IMR-90 (cell line): ENCODE measurements at regions not wholly inside any gene's neighbourhood (a gene's known extent, or its start where the extent isn't known, plus 50 kb on each side); places are given as distances from the start of the nearest gene placed in this dataset.

Experiments used
- ATAC-seq: fragments of 200-7000 bp; cut with Tn5 transposase; 2 replicates; pipeline ENCODE4 v1.9.1; 2020; ENCODE audit warnings: low read depth, mild to moderate bottlenecking, moderate library complexity
- BruUV-seq: library from RNA; stranded (reverse); fragments of 400-500 nt; replicated peaks from 2 replicates; lab custom pipeline; 2021; lab: Mats Ljungman, UMichigan
- CTCF ChIA-PET: fragments of 300-600 bp; formaldehyde crosslinking; extraction: SDS; loops from one replicate; lab custom pipeline; 2021; ENCODE audit warnings: antibody characterized with exemption; lab: Yijun Ruan, JAX
- POLR2A ChIA-PET: fragments of 300-600 bp; sonication (Branson Sonifier 250); formaldehyde crosslinking; loops from one replicate; lab custom pipeline; 2022; ENCODE audit warnings: antibody characterized with exemption; ENCODE audit not compliant: unreplicated experiment; lab: Charles Lee
- DNase-seq: peaks from one replicate; pipeline ENCODE4 v3.0.0; 2013
- H2AFZ ChIP-seq: replicated peaks from 2 replicates; pipeline ENCODE3; 2013; ENCODE audit warnings: low read length, mild to moderate bottlenecking; ENCODE audit not compliant: poor library complexity
- H2AK5ac ChIP-seq: 2 replicates; pipeline ENCODE4 v1.6.1; 2013; ENCODE audit warnings: low read depth, low read length, inconsistent platforms
- H2AK9ac ChIP-seq: replicated peaks from 2 replicates; pipeline ENCODE3; 2013; ENCODE audit warnings: mild to moderate bottlenecking, low read depth, low read length, moderate library complexity; ENCODE audit not compliant: poor library complexity
- H2BK120ac ChIP-seq: 2 replicates; pipeline ENCODE4 v1.6.1; 2013; ENCODE audit warnings: low read depth, low read length, inconsistent platforms
- H2BK15ac ChIP-seq: 3 replicates; pipeline ENCODE4 v1.6.1; 2013; ENCODE audit warnings: low read depth, low read length, inconsistent platforms
- H2BK20ac ChIP-seq: 2 replicates; pipeline ENCODE4 v1.6.1; 2013; ENCODE audit warnings: low read depth, mild to moderate bottlenecking, inconsistent platforms, low read length, moderate library complexity
- H2BK5ac ChIP-seq: 2 replicates; pipeline ENCODE4 v1.6.1; 2013; ENCODE audit warnings: mild to moderate bottlenecking, low read depth, low read length, inconsistent platforms; ENCODE audit not compliant: poor library complexity, severe bottlenecking
- H3K14ac ChIP-seq: replicated peaks from 2 replicates; pipeline ENCODE4 v1.6.1; 2013; ENCODE audit warnings: low read depth, low read length, inconsistent platforms
- H3K18ac ChIP-seq: 2 replicates; pipeline ENCODE4 v1.6.1; 2013; ENCODE audit warnings: low read depth, low read length, control low read depth
- H3K23ac ChIP-seq: 2 replicates; pipeline ENCODE4 v1.6.1; 2013; ENCODE audit warnings: low read depth, low read length, inconsistent platforms
- H3K27ac ChIP-seq: 2 replicates; pipeline ENCODE4 v1.5.1; 2013; ENCODE audit warnings: mild to moderate bottlenecking, control low read depth, low read length; ENCODE audit not compliant: insufficient read depth
- H3K27me3 ChIP-seq: 2 replicates; pipeline ENCODE4 v1.6.1; 2013; ENCODE audit warnings: low read length; ENCODE audit not compliant: control insufficient read depth, insufficient read depth
- H3K36me3 ChIP-seq: 2 replicates; pipeline ENCODE4 v1.6.1; 2013; ENCODE audit warnings: low read length, mixed read lengths; ENCODE audit not compliant: control insufficient read depth, insufficient read depth
- H3K4ac ChIP-seq: 2 replicates; pipeline ENCODE4 v1.6.1; 2013; ENCODE audit warnings: low read depth, low read length, inconsistent platforms
- H3K4me1 ChIP-seq: 2 replicates; pipeline ENCODE4 v1.6.1; 2013; ENCODE audit warnings: low read length, mixed read lengths; ENCODE audit not compliant: control insufficient read depth, insufficient read depth
- H3K4me2 ChIP-seq: 2 replicates; pipeline ENCODE4 v1.6.1; 2013; ENCODE audit warnings: low read depth, mild to moderate bottlenecking, control low read depth, low read length, moderate library complexity
- H3K4me3 ChIP-seq: 2 replicates; pipeline ENCODE4 v1.5.1; 2013; ENCODE audit warnings: low read depth, mild to moderate bottlenecking, control low read depth, low read length, moderate library complexity; ENCODE audit not compliant: insufficient read depth
- H3K56ac ChIP-seq: 2 replicates; pipeline ENCODE4 v1.6.1; 2013; ENCODE audit warnings: low read length, inconsistent platforms; ENCODE audit not compliant: insufficient read depth; ENCODE audit errors: extremely low read depth
- H3K79me1 ChIP-seq, 2 experiments: 2 replicates each; pipeline ENCODE4 v1.6.1; 2013; ENCODE audit warnings: low read length in 2 of 2, inconsistent platforms in 1 of 2, low read depth in 1 of 2
- H3K9ac ChIP-seq: 2 replicates; pipeline ENCODE4 v1.6.1; 2013; ENCODE audit warnings: low read depth, low read length, control low read depth
- H3K9me1 ChIP-seq: 2 replicates; pipeline ENCODE4 v1.6.1; 2013; ENCODE audit warnings: low read length, inconsistent platforms; ENCODE audit not compliant: insufficient read depth
- H3K9me3 ChIP-seq: 2 replicates; pipeline ENCODE4 v1.6.1; 2013; ENCODE audit warnings: low read length; ENCODE audit not compliant: control insufficient read depth, insufficient read depth
- H4K20me1 ChIP-seq: 2 replicates; pipeline ENCODE4 v1.6.1; 2013; ENCODE audit warnings: low read length, inconsistent platforms; ENCODE audit not compliant: insufficient read depth
- H4K5ac ChIP-seq: 2 replicates; pipeline ENCODE4 v1.6.1; 2013; ENCODE audit warnings: mild to moderate bottlenecking, low read depth, low read length, control low read depth
- H4K8ac ChIP-seq, 2 experiments: 2 replicates each; pipeline ENCODE4 v1.6.1; 2013; ENCODE audit warnings: low read depth in 2 of 2, low read length in 2 of 2, control low read depth in 1 of 2, inconsistent platforms in 1 of 2
- H4K91ac ChIP-seq: 2 replicates; pipeline ENCODE4 v1.6.1; 2013; ENCODE audit warnings: low read depth, low read length, inconsistent platforms; ENCODE audit not compliant: insufficient read depth
- BHLHE40 ChIP-seq: fragments of 150-350 bp; IDR thresholded peaks from 2 replicates; pipeline ENCODE4 v1.6.1; 2016; ENCODE audit warnings: mild to moderate bottlenecking, low read depth, low read length
- CEBPB ChIP-seq: IDR thresholded peaks from 2 replicates; pipeline ENCODE4 v1.6.1; 2012; ENCODE audit warnings: low read depth, low read length, improper control_type of control experiment
- CHD1 ChIP-seq: IDR thresholded peaks from 2 replicates; pipeline ENCODE4 v1.6.1; 2012; ENCODE audit warnings: low read depth, low read length, improper control_type of control experiment
- CTCF ChIP-seq: conservative IDR thresholded peaks from 2 replicates; pipeline ENCODE4 v1.5.1; 2012; ENCODE audit warnings: mild to moderate bottlenecking, low read depth, low read length, improper control_type of control experiment
- ELK1 ChIP-seq: fragments of 150-350 bp; IDR thresholded peaks from 2 replicates; pipeline ENCODE4 v1.6.1; 2016; ENCODE audit warnings: low read depth, mild to moderate bottlenecking, low read length, moderate library complexity, borderline replicate concordance
- FOS ChIP-seq: fragments of 150-350 bp; IDR thresholded peaks from 2 replicates; pipeline ENCODE4 v1.6.1; 2016; ENCODE audit warnings: low read depth, low read length
- MAFK ChIP-seq: IDR thresholded peaks from 2 replicates; pipeline ENCODE4 v1.6.1; 2012; ENCODE audit warnings: low read depth, low read length, improper control_type of control experiment
- MAZ ChIP-seq: IDR thresholded peaks from 2 replicates; pipeline ENCODE4 v1.6.1; 2012; ENCODE audit warnings: low read depth, mild to moderate bottlenecking, low read length, improper control_type of control experiment, moderate library complexity, borderline replicate concordance
- MXI1 ChIP-seq: IDR thresholded peaks from 2 replicates; pipeline ENCODE4 v1.6.1; 2012; ENCODE audit warnings: low read depth, mild to moderate bottlenecking, low read length, moderate library complexity, borderline replicate concordance
- NFE2L2 ChIP-seq: fragments of 150-350 bp; IDR thresholded peaks from 2 replicates; pipeline ENCODE4 v1.6.1; 2016; ENCODE audit warnings: low read depth, mild to moderate bottlenecking, low read length
- POLR2A ChIP-seq: IDR thresholded peaks from 2 replicates; pipeline ENCODE4 v1.6.1; 2012; ENCODE audit warnings: mild to moderate bottlenecking, low read depth, low read length
- RAD21 ChIP-seq: IDR thresholded peaks from 2 replicates; pipeline ENCODE4 v1.6.1; 2012; ENCODE audit warnings: low read length, improper control_type of control experiment
- RCOR1 ChIP-seq: IDR thresholded peaks from 2 replicates; pipeline ENCODE4 v1.6.1; 2012; ENCODE audit warnings: mild to moderate bottlenecking, low read length, improper control_type of control experiment; ENCODE audit not compliant: insufficient replicate concordance
- RFX5 ChIP-seq: IDR thresholded peaks from 2 replicates; pipeline ENCODE4 v1.8.0; 2012; ENCODE audit warnings: low read depth, mild to moderate bottlenecking, low read length, moderate library complexity
- SMC3 ChIP-seq: fragments of 150-350 bp; IDR thresholded peaks from 2 replicates; pipeline ENCODE4 v1.6.1; 2016; ENCODE audit warnings: low read depth, mild to moderate bottlenecking, antibody characterized with exemption, low read length, moderate library complexity
- USF2 ChIP-seq: fragments of 150-350 bp; IDR thresholded peaks from 2 replicates; pipeline ENCODE4 v1.6.1; 2017; ENCODE audit warnings: mild to moderate bottlenecking, antibody characterized with exemption, low read length, low read depth
- dilution Hi-C: fragments of 300-500 bp; cut with HindIII; formaldehyde crosslinking; loops from one replicate; pipeline ENCODE4 v1.14.3; 2018; ENCODE audit warnings: low sequenced_read_pairs; ENCODE audit not compliant: unreplicated experiment
- in situ Hi-C: fragments of 300-500 bp; cut with MboI; formaldehyde crosslinking; loops from 3 replicates; pipeline ENCODE4 v1.14.3; 2019; ENCODE audit warnings: low sequenced_read_pairs, inconsistent platforms, mixed read lengths
- intact Hi-C: fragments of 100-400 bp; cut with micrococcal nuclease; formaldehyde crosslinking; loops from 2 replicates; pipeline ENCODE4 v1.10.0; 2022

GRCh38 chr4:43835869-43836268 lies 612.7 kb downstream of the KCTD8 start:
- H4K8ac ChIP-seq = no peak overlapping the region
- CTCF ChIA-PET = no interaction called here
- no peak overlapping the region for H3K23ac ChIP-seq
- H3K9ac ChIP-seq = no peak overlapping the region
- H2BK20ac ChIP-seq = no peak overlapping the region
- H3K18ac ChIP-seq = no peak overlapping the region
- intact Hi-C loops = no loop called here
- no peaks in the 10 kb centered on the region for H3K9me1 ChIP-seq
- H2BK120ac ChIP-seq = no peak overlapping the region
- H2BK5ac ChIP-seq = no peak overlapping the region
- ATAC-seq (no peak), DNase-seq (no peak)
- no peak for TF ChIP-seq CEBPB
- TF ChIP-seq MXI1 = no peak
- TF ChIP-seq CTCF = no peak
- no peak for TF ChIP-seq BHLHE40
- no peak for TF ChIP-seq RCOR1
- no peak for TF ChIP-seq SMC3
- no peak for TF ChIP-seq RFX5
- TF ChIP-seq FOS = no peak
- TF ChIP-seq MAZ = no peak
- TF ChIP-seq NFE2L2 = no peak
- TF ChIP-seq ELK1 = no peak
- TF ChIP-seq RAD21 = no peak
- TF ChIP-seq MAFK = no peak
- TF ChIP-seq CHD1 = no peak
- no peak for TF ChIP-seq USF2
- TF ChIP-seq POLR2A = no peak
- no peaks in the 10 kb centered on the region for H4K20me1 ChIP-seq
- H3K9me3 ChIP-seq = no peaks in the 10 kb centered on the region
- no peak overlapping the region for H3K4me2 ChIP-seq
- no peak overlapping the region for H2AFZ ChIP-seq
- no peak overlapping the region for H3K4ac ChIP-seq
- H3K36me3 ChIP-seq = no peaks in the 10 kb centered on the region
- no peak overlapping the region for H3K27ac ChIP-seq
- no peaks in the 10 kb centered on the region for H3K4me1 ChIP-seq
- no peak overlapping the region for H2AK9ac ChIP-seq
- H4K91ac ChIP-seq = no peak overlapping the region
- dilution Hi-C loops = no loop called here
- no peak overlapping the region for H3K56ac ChIP-seq
- H4K5ac ChIP-seq = no peak overlapping the region
- no peak overlapping the region for H3K4me3 ChIP-seq
- H2AK5ac ChIP-seq = no peak overlapping the region
- no TSS peak for BruUV-seq
- H3K14ac ChIP-seq = no peak overlapping the region
- in situ Hi-C loops = no loop called here
- POLR2A ChIA-PET = no interaction called here
- no peaks in the 10 kb centered on the region for H3K27me3 ChIP-seq
- H3K79me1 ChIP-seq = no peaks in the 10 kb centered on the region
- no peak overlapping the region for H2BK15ac ChIP-seq
